ENCODE measurements at regions not wholly inside any gene's neighbourhood (a gene's known extent, or its start where the extent isn't known, plus 50 kb on each side); places are given as distances from the start of the nearest gene placed in this dataset.

GRCh38 chr10:121268863-121269432, 329.3 kb downstream of the FGFR2 start:
- peaks cover 5% of the 10 kb centered on the region for H3K9me3 ChIP-seq (ENCODE audit: insufficient read depth, low read depth, low read length)
- TF ChIP-seq EZH2 (IDR thresholded peaks at IDR 0.05; ENCODE audit: insufficient read depth, low read length): no peak
- TF ChIP-seq CTCF (IDR thresholded peaks at IDR 0.05; ENCODE audit: insufficient read depth, low read depth, low read length): no peak
- H3K27me3 ChIP-seq (ENCODE audit: insufficient read depth, low read length): no peaks in the 10 kb centered on the region
- H3K27ac ChIP-seq (ENCODE audit: low read depth, low read length): no peak overlapping the region
- no peaks in the 10 kb centered on the region for H3K9me3 Mint-ChIP-seq (ENCODE audit: unreplicated experiment)
- H3K4me3 Mint-ChIP-seq (ENCODE audit: unreplicated experiment): no peak overlapping the region
- H2AFZ ChIP-seq (ENCODE audit: low read depth, low read length): no peak overlapping the region
- no peaks in the 10 kb centered on the region for H3K36me3 Mint-ChIP-seq (ENCODE audit: low read depth, unreplicated experiment)
- H3K9ac ChIP-seq (ENCODE audit: low read length): no peak overlapping the region
- no peaks in the 10 kb centered on the region for H3K79me2 ChIP-seq (ENCODE audit: insufficient read depth, low read length)
- H3K36me3 ChIP-seq (ENCODE audit: insufficient read depth, low read length): no peaks in the 10 kb centered on the region
- DNase-seq (ENCODE audit: low read depth) (no peak), FAIRE-seq (no peak)
- H3K4me2 ChIP-seq (ENCODE audit: low read length): no peak overlapping the region
- H3K27ac Mint-ChIP-seq (ENCODE audit: unreplicated experiment): no peak overlapping the region
- H3K4me3 ChIP-seq (ENCODE audit: insufficient read depth, low read depth, low read length): no peak overlapping the region
- no peaks in the 10 kb centered on the region for H4K20me1 ChIP-seq (ENCODE audit: insufficient read depth, low read length)
- no peaks in the 10 kb centered on the region for H3K4me1 Mint-ChIP-seq (ENCODE audit: low read depth, unreplicated experiment)
- peaks cover 9% of the 10 kb centered on the region for H3K27me3 Mint-ChIP-seq (ENCODE audit: low read depth, unreplicated experiment)
- H3K4me1 ChIP-seq (ENCODE audit: insufficient read depth, low read length): no peaks in the 10 kb centered on the region

GRCh38 chr10:121270906-121271305, 327.3 kb downstream of the FGFR2 start:
- H2AFZ ChIP-seq (ENCODE audit: low read depth, low read length): no peak overlapping the region
- FAIRE-seq (no peak), DNase-seq (ENCODE audit: low read depth) (no peak)
- Mint-ChIP-seq H3K36me3 (ENCODE audit: low read depth, unreplicated experiment) (no peaks in the 10 kb centered on the region), H3K4me1 (ENCODE audit: low read depth, unreplicated experiment) (no peaks in the 10 kb centered on the region), H3K9me3 (ENCODE audit: unreplicated experiment) (no peaks in the 10 kb centered on the region), H3K27me3 (ENCODE audit: low read depth, unreplicated experiment) (peaks cover 9% of the 10 kb centered on the region), H3K27ac (ENCODE audit: unreplicated experiment) (no peak overlapping the region), H3K4me3 (ENCODE audit: unreplicated experiment) (no peak overlapping the region)
- H3K9me3 ChIP-seq (ENCODE audit: insufficient read depth, low read depth, low read length): peaks cover 5% of the 10 kb centered on the region
- no peaks in the 10 kb centered on the region for H3K79me2 ChIP-seq (ENCODE audit: insufficient read depth, low read length)
- no peaks in the 10 kb centered on the region for H3K36me3 ChIP-seq (ENCODE audit: insufficient read depth, low read length)
- H3K4me3 ChIP-seq (ENCODE audit: insufficient read depth, low read depth, low read length): no peak overlapping the region
- TF ChIP-seq CTCF (IDR thresholded peaks at IDR 0.05; ENCODE audit: insufficient read depth, low read depth, low read length): no peak
- TF ChIP-seq EZH2 (IDR thresholded peaks at IDR 0.05; ENCODE audit: insufficient read depth, low read length): no peak
- no peak overlapping the region for H3K4me2 ChIP-seq (ENCODE audit: low read length)
- no peak overlapping the region for H3K27ac ChIP-seq (ENCODE audit: low read depth, low read length)
- H3K9ac ChIP-seq (ENCODE audit: low read length): no peak overlapping the region
- no peaks in the 10 kb centered on the region for H3K4me1 ChIP-seq (ENCODE audit: insufficient read depth, low read length)
- H3K27me3 ChIP-seq (ENCODE audit: insufficient read depth, low read length): no peaks in the 10 kb centered on the region
- H4K20me1 ChIP-seq (ENCODE audit: insufficient read depth, low read length): no peaks in the 10 kb centered on the region

GRCh38 chr10:121276046-121276445, 322.2 kb downstream of the FGFR2 start:
- Histone ChIP-seq H3K27ac (ENCODE audit: low read depth, low read length) (no peak overlapping the region), H3K36me3 (ENCODE audit: insufficient read depth, low read length) (no peaks in the 10 kb centered on the region), H3K79me2 (ENCODE audit: insufficient read depth, low read length) (no peaks in the 10 kb centered on the region), H2AFZ (ENCODE audit: low read depth, low read length) (no peak overlapping the region), H3K4me2 (ENCODE audit: low read length) (no peak overlapping the region), H3K4me3 (ENCODE audit: insufficient read depth, low read depth, low read length) (no peak overlapping the region), H3K9ac (ENCODE audit: low read length) (no peak overlapping the region), H3K27me3 (ENCODE audit: insufficient read depth, low read length) (no peaks in the 10 kb centered on the region), H3K4me1 (ENCODE audit: insufficient read depth, low read length) (no peaks in the 10 kb centered on the region), H3K9me3 (ENCODE audit: insufficient read depth, low read depth, low read length) (no peaks in the 10 kb centered on the region), H4K20me1 (ENCODE audit: insufficient read depth, low read length) (no peaks in the 10 kb centered on the region)
- Mint-ChIP-seq H3K27ac (ENCODE audit: unreplicated experiment) (no peak overlapping the region), H3K9me3 (ENCODE audit: unreplicated experiment) (no peaks in the 10 kb centered on the region), H3K4me1 (ENCODE audit: low read depth, unreplicated experiment) (no peaks in the 10 kb centered on the region), H3K4me3 (ENCODE audit: unreplicated experiment) (no peak overlapping the region), H3K36me3 (ENCODE audit: low read depth, unreplicated experiment) (no peaks in the 10 kb centered on the region), H3K27me3 (ENCODE audit: low read depth, unreplicated experiment) (peaks cover 4% of the 10 kb centered on the region)
- DNase-seq (ENCODE audit: low read depth): no peak
- FAIRE-seq: no peak
- TF ChIP-seq CTCF (IDR thresholded peaks at IDR 0.05; ENCODE audit: insufficient read depth, low read depth, low read length) (no peak), EZH2 (IDR thresholded peaks at IDR 0.05; ENCODE audit: insufficient read depth, low read length) (no peak)

Data from astrocyte (in vitro differentiated cells and primary cell).